GM19240 (cell line): ENCODE measurements at regions not wholly inside any gene's neighbourhood (a gene's known extent, or its start where the extent isn't known, plus 50 kb on each side); places are given as distances from the start of the nearest gene placed in this dataset.
"Not testable (repeated sequence)": the region's sequence is repeated elsewhere in the genome, so short reads cannot be mapped to it uniquely, and the experiment has no call there.

Experiments used
- DNase-seq: peaks from one replicate; pipeline ENCODE4 v3.0.0; 2011; ENCODE audit warnings: low spot score; ENCODE audit not compliant: insufficient read length

- DNase-seq: no peak
These were observed 100.7 kb downstream of the SLC16A1 start for GRCh38 chr1:112855152-112855828.

GRCh38 chr1:112854368-112854984 is 101.5 kb downstream of the SLC16A1 start:
- not testable (repeated sequence) for DNase-seq

GRCh38 chr1:112853915-112854314 is 102.1 kb downstream of the SLC16A1 start:
- DNase-seq: not testable (repeated sequence)

GRCh38 chr1:112852934-112853333 is 103.1 kb downstream of the SLC16A1 start:
- no peak for DNase-seq

GRCh38 chr1:112852276-112852675 is 103.7 kb downstream of the SLC16A1 start:
- no peak for DNase-seq

DNA sequence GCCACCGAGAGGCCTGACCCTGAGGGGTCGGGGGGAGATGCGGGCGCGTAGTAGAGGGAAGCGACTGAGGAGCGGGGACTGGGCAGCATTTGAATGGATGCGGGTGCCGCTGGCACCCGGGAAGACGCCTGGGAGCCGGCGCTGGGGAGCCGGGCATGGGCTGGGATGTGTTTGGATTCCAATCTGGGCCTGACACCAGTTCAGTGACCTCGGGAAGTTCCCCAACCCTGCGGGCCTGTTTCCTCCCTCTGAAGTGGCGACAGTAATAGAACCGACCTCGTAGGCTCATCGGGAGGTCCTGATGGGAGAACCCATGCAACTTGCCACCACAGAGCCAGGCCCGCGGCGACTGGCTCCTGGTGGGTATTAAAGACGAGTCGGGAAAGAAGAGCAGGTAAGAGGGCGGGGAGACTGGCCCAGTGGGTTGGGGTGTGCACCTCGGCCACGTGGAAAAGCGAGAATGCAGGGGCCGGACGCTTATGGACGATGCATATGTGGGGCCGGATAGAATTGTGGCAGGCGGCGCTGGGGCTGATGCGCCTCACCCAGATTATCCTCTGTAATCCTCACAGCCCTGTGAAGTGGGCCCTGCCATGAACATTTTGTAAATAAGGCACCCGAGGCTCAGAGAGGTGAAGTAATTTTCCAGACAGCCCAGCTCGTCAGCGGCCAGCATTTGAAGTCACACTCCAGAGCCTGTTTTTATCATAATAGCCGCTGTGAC is 105.8 kb downstream of the SLC16A1 start:
- DNase-seq: no peak

GRCh38 chr1:112849425-112850033 is 106.5 kb downstream of the SLC16A1 start:
- no peak for DNase-seq

GRCh38 chr1:112841825-112842224 is 114.2 kb downstream of the SLC16A1 start:
- no peak for DNase-seq

GRCh38 chr1:112840631-112841624 is 115.1 kb downstream of the SLC16A1 start:
- DNase-seq: no peak

DNA sequence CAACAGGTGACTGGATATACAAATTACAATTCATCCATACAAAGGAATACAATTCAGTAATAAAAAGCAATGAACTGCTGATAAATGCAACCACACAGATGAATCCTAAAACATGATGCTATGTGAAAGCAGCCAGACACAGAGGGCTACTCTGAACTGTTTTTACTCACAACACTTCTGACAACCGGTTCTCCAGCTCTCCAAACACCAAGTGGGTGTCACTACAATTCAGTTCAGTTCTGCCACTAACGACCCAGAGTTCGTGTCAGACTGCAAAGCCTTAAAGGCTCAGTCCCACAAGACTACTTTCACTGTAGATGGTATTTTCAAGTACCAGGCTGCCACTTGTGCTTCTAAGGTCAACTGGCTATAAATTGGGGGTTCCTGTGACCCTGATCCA is 119.4 kb downstream of the SLC16A1 start:
- no peak for DNase-seq

DNA sequence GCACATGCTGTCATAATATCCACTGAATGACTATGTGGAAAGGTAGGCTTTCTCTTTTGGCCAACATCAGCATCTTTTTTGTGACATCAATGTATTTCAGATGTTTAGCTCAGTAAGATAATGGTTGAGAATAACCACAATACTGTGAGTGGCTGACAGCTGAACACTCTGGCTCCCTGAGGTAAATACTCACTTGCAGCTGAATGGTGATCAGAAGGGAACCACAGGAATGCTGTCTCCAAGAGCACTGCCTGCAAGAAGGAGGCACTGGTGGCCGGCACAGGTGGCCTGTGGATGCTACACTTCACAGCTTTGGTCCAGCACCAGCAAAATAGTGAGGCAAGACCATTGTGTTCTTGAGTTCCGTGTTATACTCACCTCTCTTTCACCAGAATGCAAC is 118.7 kb upstream of the PPM1J start:
- no peak for DNase-seq

- DNase-seq: not testable (repeated sequence)
These were observed 117.1 kb upstream of the PPM1J start for GRCh38 chr1:112832259-112832658.

DNA sequence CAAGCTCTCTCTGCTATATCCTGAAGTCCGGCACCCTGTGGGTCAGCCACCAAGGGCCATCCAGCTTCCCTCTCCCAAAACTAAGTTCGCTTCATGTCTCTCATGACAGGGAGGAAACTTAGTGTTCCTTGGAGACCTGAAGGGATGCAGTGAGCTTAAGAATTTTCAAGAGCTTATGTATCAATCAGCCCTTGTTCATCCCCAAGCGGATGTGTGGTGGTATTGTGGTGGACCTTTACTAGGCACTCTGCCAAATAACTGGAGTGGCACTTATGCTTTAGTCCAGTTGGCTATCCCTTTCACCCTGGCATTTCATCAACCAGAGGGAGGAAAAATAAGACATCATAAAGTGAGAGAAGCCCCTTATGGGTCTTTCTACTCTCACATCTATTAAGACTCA is 114.6 kb upstream of the PPM1J start:
- DNase-seq: not testable (repeated sequence)

- DNase-seq: no peak
These were observed 113.6 kb upstream of the PPM1J start for GRCh38 chr1:112828716-112829115.

DNA sequence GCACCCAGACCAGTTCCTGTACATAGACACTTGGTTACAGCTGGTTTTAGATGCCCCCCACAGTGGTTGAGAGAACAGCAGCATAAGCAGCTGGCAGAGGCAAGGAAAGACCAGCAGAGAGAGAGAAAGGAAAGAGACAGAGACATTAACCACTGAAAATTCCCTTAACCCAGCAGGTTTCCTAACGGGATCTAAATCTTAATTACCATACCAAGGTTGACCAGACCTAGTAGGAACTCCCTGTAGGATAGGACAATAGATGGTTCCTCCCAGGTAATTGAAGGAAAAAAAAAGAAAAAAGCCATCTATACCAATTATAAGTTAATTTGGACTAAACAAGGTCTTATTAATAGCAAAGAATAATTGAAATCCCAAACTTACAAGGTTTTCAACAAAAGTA is 112.3 kb upstream of the PPM1J start:
- DNase-seq: not testable (repeated sequence)

DNA sequence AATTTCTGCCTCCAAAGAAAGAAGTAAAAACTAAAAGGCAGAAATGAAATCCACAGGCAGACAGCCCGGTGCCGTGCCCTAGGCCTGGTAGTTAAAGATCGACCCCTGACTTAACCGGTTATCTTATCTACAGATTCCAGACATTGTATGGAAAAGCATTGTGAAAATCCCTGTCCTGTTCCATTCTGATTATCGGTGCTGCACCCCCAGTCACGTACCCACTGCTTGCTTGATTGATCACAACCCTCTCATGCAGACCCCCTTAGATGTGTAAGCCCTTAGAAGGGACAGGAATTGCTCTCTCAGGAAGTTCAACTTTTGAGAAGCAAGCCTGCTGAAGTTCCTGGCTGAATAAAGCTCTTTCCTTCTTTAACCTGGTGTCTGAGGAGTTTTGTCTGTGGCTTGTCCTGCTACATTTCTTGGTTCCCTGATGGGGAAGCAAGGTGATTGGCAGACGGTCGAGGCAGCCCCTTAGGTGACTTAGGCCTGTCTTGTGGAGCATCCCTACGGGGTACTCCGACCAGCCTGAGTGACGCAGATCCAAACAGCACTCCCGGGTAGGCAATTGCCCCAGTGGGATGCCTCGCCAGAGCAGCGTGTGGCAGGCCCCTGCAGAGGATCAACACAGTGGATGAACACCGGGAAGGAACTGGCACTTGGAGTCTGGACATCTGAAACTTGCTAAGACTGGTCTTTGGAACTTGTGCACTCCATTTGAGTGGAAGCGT is 111.2 kb upstream of the PPM1J start:
- no peak for DNase-seq

GRCh38 chr1:112825563-112826216 is 110.6 kb upstream of the PPM1J start:
- DNase-seq: not testable (repeated sequence)

GRCh38 chr1:112825075-112825474 is 109.9 kb upstream of the PPM1J start:
- not testable (repeated sequence) for DNase-seq

DNA sequence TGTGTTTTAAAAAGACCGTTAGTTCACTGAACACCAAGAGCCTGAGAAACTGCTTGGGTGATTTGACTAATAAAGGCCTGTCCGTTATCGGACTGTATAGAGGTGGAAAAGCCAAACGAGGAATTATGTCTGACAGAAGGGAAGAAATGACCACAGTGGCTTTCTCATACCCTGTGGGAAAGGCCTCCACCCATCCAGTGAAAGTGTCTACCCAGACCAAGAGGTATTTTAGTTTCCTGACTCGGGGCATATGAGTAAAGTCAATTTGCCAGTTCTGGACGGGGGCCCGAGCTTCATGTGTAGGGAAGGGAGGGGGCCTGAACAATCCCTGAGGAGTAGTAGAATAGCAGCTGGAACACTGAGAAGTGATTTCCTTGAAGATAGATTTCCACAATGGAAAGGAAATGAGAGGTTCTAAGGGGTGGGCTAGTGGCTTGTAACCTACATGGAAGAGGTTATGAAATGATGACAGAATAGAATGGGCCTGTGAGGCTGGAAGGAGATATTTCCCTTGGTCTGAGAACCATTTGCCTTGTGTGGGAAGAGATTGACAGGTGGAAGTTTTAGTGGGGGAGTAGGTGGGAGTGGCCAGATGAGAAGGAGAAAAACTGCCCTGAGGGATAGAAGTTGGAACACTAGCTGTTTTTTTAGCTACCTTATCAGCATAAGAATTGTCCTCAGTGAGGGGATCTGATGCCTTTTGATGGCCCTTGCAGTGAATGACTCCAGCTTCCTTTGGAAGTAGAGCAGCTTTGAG is 106.4 kb upstream of the PPM1J start:
- DNase-seq: not testable (repeated sequence)
